ENCODE measurements at regions not wholly inside any gene's neighbourhood (a gene's known extent, or its start where the extent isn't known, plus 50 kb on each side); places are given as distances from the start of the nearest gene placed in this dataset.

- TF ChIP-seq CTCF (IDR thresholded peaks at IDR 0.05; ENCODE audit: borderline replicate concordance, extremely low read depth, low read length, poor library complexity, severe bottlenecking) (no peak), EZH2 (IDR thresholded peaks at IDR 0.05; ENCODE audit: borderline replicate concordance, low read depth, low read length, severe bottlenecking) (no peak)
Observed at GRCh38 chr18:78830826-78831225, 148.8 kb upstream of the SALL3 start.

Measured in DND-41 (cell line).